ENCODE measurements at regions not wholly inside any gene's neighbourhood (a gene's known extent, or its start where the extent isn't known, plus 50 kb on each side); places are given as distances from the start of the nearest gene placed in this dataset.
"Not testable (repeated sequence)": the region's sequence is repeated elsewhere in the genome, so short reads cannot be mapped to it uniquely, and the experiment has no call there.

- TF ChIP-seq JUND (IDR thresholded peaks at IDR 0.05); HNF4A (conservative IDR thresholded peaks at IDR 0.05); YY1 (IDR thresholded peaks at IDR 0.05): not testable (repeated sequence)
Measured at GRCh38 chr3:106998841-106999682, 378.2 kb upstream of the CCDC54 start.

Data from liver (tissue), 2 donors.